ENCODE measurements at regions not wholly inside any gene's neighbourhood (a gene's known extent, or its start where the extent isn't known, plus 50 kb on each side); places are given as distances from the start of the nearest gene placed in this dataset.

GRCh38 chr13:90592943-90593342 is 754.5 kb upstream of the MIR17HG start:
- TF ChIP-seq, protein P1, sequence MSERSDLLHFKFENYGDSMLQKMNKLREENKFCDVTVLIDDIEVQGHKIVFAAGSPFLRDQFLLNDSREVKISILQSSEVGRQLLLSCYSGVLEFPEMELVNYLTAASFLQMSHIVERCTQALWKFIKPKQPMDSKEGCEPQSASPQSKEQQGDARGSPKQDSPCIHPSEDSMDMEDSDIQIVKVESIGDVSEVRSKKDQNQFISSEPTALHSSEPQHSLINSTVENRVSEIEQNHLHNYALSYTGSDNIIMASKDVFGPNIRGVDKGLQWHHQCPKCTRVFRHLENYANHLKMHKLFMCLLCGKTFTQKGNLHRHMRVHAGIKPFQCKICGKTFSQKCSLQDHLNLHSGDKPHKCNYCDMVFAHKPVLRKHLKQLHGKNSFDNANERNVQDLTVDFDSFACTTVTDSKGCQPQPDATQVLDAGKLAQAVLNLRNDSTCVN (tag by site-specific recombination; optimal IDR thresholded peaks at IDR 0.05) = no peak
- TF ChIP-seq ZNF624 (tag by site-specific recombination; IDR thresholded peaks at IDR 0.05) = no peak
- no peak for TF ChIP-seq ZNF776 (tag by site-specific recombination; IDR thresholded peaks at IDR 0.05; ENCODE audit: borderline replicate concordance)
- TF ChIP-seq, protein P2, sequence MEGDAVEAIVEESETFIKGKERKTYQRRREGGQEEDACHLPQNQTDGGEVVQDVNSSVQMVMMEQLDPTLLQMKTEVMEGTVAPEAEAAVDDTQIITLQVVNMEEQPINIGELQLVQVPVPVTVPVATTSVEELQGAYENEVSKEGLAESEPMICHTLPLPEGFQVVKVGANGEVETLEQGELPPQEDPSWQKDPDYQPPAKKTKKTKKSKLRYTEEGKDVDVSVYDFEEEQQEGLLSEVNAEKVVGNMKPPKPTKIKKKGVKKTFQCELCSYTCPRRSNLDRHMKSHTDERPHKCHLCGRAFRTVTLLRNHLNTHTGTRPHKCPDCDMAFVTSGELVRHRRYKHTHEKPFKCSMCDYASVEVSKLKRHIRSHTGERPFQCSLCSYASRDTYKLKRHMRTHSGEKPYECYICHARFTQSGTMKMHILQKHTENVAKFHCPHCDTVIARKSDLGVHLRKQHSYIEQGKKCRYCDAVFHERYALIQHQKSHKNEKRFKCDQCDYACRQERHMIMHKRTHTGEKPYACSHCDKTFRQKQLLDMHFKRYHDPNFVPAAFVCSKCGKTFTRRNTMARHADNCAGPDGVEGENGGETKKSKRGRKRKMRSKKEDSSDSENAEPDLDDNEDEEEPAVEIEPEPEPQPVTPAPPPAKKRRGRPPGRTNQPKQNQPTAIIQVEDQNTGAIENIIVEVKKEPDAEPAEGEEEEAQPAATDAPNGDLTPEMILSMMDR (tag by site-specific recombination; IDR thresholded peaks at IDR 0.05) = no peak
- no peak for TF ChIP-seq ZSCAN5A (tag by site-specific recombination; IDR thresholded peaks at IDR 0.05)
- no peak for TF ChIP-seq ZNF121 (tag by site-specific recombination; IDR thresholded peaks at IDR 0.05)
- no peak for TF ChIP-seq ZNF274 (IDR thresholded peaks at IDR 0.05; ENCODE audit: low read length)
- TF ChIP-seq ZNF274 (tag by site-specific recombination; IDR thresholded peaks at IDR 0.05; ENCODE audit: borderline replicate concordance) = no peak
- TF ChIP-seq ZNF660 (tag by site-specific recombination; IDR thresholded peaks at IDR 0.05) = no peak
- TF ChIP-seq KLF7 (tag by site-specific recombination; IDR thresholded peaks at IDR 0.05; ENCODE audit: borderline replicate concordance) = no peak
- no peak for TF ChIP-seq ZNF670 (tag by site-specific recombination; IDR thresholded peaks at IDR 0.05; ENCODE audit: low read depth)
- TF ChIP-seq ELK4 (IDR thresholded peaks at IDR 0.05; ENCODE audit: borderline replicate concordance, low read depth, low read length) = no peak
- no peak for TF ChIP-seq ZNF514 (tag by site-specific recombination; IDR thresholded peaks at IDR 0.05)
- no peak for TF ChIP-seq YY1 (tag by site-specific recombination; IDR thresholded peaks at IDR 0.05)
- TF ChIP-seq ZNF175 (tag by site-specific recombination; IDR thresholded peaks at IDR 0.05) = no peak

All from HEK293 (cell line).